ENCODE measurements at regions not wholly inside any gene's neighbourhood (a gene's known extent, or its start where the extent isn't known, plus 50 kb on each side); places are given as distances from the start of the nearest gene placed in this dataset.

DNA sequence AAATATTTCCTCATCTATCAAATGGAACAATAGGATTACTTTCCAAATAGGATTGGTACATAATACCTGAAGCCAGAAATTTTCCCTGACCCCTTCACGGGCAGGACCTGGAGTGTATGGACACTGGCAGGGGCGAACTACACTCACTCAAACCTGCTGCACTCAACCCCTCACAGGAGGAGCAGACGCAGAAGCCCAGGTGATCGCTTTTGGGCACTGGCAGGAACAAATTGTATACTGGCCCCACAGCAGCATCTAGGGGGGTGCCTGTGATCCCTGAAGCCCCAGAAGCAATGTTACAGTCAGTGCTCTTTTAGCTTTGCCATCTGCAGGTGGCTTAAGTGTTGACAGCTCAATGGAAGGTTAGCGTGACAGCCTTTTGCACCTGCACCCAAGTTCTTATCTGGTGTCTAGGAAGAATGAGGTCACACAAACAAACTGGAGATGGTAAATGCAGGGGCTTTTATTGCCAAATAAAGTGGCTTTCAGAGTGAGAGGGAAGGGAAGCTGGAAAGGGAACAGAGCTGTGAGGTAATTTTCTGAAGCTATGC is 199.2 kb upstream of the NEGR1 start:
- TF ChIP-seq, protein P1, sequence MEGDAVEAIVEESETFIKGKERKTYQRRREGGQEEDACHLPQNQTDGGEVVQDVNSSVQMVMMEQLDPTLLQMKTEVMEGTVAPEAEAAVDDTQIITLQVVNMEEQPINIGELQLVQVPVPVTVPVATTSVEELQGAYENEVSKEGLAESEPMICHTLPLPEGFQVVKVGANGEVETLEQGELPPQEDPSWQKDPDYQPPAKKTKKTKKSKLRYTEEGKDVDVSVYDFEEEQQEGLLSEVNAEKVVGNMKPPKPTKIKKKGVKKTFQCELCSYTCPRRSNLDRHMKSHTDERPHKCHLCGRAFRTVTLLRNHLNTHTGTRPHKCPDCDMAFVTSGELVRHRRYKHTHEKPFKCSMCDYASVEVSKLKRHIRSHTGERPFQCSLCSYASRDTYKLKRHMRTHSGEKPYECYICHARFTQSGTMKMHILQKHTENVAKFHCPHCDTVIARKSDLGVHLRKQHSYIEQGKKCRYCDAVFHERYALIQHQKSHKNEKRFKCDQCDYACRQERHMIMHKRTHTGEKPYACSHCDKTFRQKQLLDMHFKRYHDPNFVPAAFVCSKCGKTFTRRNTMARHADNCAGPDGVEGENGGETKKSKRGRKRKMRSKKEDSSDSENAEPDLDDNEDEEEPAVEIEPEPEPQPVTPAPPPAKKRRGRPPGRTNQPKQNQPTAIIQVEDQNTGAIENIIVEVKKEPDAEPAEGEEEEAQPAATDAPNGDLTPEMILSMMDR (IDR thresholded peaks at IDR 0.05): no peak
- no peak for TF ChIP-seq ZFX (IDR thresholded peaks at IDR 0.05; ENCODE audit: borderline replicate concordance)

Measured in 22Rv1 (cell line).